GM18499 (cell line): ENCODE measurements at regions not wholly inside any gene's neighbourhood (a gene's known extent, or its start where the extent isn't known, plus 50 kb on each side); places are given as distances from the start of the nearest gene placed in this dataset.

Source experiments
- ATAC-seq: cut with Tn5 transposase; IDR thresholded peaks from one replicate; pipeline ENCODE4 v1.9.1; 2021; ENCODE audit warnings: moderate number of reproducible peaks; ENCODE audit not compliant: insufficient read depth, unreplicated experiment

DNA sequence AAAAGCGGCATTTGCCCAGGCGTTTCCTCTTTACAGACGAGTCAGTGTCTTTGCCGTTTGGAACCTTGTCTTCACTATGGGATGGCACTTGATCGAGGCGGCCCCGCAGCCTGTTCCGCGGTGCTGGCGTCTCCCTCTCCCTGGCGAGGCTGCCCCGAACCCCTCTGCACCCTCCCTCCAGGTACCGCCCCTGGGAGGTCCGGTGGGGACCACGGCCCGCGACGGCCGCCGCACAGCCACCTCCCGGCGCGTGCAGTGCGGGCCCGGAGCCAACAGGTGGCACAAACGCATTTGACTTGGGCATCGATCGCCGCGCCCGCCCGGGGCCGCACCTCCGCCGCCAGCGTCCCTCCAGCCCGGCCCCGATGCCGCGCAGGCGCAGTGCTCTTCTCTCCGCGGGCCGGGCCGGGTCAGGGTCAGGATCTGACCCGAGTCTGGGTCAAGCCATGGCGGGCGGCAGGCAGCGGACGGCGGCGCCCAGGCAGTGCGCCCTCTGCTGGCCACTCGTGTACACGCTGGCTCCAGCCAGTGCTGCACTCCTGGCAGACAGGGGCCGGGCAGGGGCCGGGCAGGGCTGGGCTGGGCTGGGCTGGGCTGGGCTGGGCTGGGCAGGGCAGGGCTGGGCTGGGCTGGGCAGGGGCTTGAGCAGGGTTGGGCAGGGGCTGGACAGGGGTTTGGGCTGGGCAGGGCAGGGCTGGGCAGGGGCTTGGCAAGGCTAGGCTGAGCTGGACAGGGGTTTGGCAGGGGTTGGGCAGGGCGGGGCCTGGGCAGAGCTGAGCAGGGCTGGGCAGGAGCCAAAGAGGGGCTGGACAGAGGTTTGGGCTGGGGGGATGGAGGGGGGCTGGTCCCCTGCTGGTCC, 155.8 kb upstream of the IRX4 start:
- ATAC-seq: peak; percentile 78

DNA sequence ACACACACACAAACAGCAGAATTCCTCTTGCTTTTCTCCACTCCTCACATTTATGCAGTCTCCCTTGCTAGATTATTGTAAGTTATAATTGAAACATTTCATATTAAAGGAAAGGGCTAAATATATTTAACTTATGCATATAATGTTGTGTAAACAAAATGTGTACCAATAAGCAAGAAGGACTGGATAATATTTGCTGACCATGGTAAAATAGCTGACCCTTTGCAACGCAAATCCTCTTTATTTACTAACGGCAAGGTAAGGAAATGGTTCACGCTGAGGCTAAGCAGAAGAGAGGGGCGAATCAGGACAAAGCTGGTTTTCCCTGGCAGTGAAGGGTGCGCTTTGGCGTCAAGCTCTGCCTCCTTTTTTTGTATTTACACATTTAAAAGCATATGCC, 154.2 kb upstream of the IRX4 start:
- ATAC-seq: no peak

DNA sequence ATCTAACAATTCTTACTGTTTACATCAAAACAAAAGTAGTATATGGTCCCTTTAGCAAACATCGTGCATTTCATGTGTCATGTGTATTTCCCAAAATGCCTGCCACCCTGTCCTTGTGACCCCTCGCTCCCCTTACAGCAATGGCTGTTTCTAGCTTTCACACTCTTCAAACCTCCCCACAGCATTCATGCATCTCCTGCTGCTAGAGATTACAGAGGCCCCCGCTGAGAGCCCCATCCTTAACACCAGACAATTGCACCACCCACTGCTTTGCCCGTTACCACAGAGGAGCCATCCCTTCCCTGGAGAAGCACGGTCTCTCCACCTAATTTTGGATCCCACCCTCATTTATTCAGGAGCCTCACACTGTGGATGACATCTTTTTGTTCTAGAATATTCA, 149.7 kb upstream of the IRX4 start:
- no peak for ATAC-seq

DNA sequence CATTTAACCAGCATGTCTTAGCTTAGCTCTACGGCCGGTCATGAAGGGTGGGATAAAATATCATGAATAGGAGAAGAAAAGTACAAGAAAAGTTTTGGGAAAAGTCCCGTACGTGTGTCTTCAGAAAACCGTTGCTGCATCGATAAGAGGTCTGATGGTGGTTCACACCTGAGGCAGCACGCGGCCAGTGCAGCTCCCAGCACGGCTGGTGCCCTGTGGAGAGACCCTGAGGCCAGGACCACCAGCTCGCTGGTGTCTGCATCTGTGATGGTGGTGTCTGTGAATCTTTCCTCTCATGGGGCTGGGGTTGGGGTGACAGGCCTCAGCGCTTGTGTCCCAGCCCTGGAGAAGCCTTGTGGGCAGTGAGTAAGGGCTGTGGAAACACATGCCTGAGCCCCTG, 148.9 kb upstream of the IRX4 start:
- no peak for ATAC-seq

GRCh38 chr5:2030131-2030530, 147.4 kb upstream of the IRX4 start:
- ATAC-seq: no peak

DNA sequence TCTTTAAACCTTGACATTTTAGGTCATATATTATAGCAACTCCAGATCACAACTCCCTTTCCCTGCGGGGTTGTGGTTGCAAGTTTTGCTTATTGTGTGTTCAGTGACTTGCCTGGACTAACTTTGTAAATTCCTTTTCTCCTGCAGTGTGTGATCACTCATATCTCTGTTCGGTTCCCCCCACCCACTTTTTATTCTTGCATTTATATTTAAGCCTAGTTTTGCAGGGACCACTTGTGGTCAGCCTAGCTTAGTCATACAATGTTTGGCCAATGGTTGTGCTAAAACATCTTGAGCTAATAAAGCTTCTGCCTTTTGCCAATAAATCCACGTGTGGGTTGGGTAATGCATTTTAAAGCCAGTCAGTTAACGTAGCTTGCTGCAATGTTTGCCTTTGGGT, 146.5 kb upstream of the IRX4 start:
- no peak for ATAC-seq

GRCh38 chr5:2027790-2028189, 145.1 kb upstream of the IRX4 start:
- ATAC-seq: no peak

DNA sequence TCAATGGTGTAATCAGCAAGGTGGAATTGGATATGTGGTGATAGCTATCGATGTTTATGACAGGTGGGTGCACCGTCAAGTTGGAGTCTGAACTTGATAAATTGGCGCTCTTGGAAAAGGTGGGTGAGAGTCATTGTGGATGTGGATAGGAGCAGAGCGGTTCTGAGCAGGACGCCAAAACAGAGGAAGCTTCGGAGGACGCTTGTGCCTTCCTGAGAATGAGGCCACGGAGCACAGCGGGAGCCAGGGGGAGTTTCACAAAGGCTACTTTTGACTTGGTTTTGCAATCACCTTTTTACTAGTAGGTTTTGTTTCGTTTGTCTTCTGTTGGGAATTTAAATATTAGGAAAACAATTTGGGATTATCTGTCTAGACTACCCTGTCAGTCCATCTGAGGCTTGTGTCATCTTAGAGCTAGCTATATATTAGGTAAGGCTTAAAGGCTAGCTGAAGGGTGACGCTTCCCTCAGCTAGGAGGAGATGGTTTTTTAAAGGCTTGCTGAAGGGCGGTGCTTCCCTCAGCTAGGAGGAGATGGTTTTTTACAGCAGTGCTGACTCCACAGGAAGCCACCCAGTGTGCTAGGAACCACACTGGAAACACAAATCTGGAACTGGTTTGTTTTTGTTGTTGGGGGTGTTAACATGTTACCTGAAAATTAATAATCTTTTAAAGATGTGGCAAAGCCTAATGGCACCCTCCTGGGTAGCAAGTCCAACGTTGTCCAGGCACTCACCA, 142.4 kb upstream of the IRX4 start:
- ATAC-seq: no peak

DNA sequence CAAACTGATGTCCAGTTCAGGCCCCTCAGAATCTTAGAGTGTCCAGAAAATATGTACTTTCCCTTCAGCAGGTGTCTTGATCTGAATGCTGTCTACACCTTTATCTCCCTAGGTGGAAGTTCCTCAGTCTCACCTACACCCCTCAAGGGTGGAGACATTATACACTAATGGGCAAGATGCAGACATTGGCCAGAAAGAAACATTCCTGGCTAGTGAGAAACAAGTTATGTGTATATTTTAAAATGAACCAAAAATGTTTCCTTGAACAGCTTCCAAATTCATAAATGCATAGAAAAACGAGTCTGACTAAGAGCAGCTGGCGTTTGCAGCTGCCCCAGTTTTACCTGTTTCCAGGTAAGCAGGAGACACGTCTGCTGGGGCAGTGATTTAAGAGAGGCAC, 140.5 kb upstream of the IRX4 start:
- no peak for ATAC-seq

DNA sequence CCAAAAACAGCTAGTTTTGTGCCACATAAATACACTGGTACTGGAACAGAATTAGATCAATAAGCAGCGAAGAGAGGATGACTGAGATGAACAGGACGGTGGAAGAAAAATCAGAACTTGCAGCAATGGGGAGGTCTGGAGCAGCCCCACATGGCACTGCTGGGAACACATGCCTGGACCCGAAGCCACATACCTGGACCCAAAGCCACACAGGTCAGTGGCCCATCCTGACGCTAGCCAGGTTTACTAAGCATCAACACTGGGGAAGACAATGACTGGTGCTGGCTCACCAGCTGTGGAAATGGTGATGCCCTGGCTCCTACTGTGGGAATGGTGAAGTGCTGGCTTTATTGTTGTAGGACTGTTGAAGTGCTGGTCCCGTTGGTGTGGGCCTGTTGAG, 139.7 kb upstream of the IRX4 start:
- ATAC-seq: no peak

GRCh38 chr5:2021484-2022176, 138.9 kb upstream of the IRX4 start:
- ATAC-seq: no peak

DNA sequence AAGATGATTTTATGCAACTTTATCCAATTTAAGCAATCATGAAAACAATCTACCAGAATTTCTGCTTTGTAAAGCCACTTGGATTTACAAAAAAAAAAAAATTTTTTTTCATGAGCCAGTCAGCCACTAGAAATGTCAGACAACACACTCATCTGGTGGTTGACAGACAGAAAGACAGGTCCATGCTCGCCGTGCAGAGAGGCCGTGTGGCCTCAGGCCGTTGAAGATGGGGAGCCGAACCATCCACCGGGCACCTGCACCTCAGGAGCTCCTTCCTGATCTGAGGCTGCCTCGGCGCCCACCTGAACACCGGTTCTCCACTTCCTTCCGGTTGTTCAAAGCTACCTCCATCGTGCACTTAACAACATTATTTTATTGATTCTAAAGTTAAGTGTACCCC, 138.0 kb upstream of the IRX4 start:
- no peak for ATAC-seq

DNA sequence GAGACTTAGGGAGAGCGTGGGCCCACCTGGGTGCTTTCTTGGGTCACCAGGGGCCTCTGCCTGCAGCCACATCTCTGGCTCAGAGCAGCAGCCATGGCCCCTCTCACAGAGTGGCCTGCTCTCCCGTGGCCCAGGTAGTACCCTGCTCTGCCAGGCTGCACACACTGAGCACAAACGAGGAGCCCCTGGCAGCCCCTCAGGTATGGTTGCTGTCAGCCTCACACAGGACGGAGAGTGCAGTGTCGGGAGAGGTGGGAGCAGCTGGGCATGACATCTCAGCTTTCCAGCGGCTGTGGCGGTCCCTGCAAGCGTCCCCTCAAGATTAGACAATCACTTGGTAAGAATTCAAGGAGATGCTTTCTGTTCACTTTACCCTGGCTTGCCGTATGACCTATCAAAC, 137.0 kb upstream of the IRX4 start:
- no peak for ATAC-seq

- no peak for ATAC-seq
These were observed 135.6 kb upstream of the IRX4 start for GRCh38 chr5:2018390-2018724.

DNA sequence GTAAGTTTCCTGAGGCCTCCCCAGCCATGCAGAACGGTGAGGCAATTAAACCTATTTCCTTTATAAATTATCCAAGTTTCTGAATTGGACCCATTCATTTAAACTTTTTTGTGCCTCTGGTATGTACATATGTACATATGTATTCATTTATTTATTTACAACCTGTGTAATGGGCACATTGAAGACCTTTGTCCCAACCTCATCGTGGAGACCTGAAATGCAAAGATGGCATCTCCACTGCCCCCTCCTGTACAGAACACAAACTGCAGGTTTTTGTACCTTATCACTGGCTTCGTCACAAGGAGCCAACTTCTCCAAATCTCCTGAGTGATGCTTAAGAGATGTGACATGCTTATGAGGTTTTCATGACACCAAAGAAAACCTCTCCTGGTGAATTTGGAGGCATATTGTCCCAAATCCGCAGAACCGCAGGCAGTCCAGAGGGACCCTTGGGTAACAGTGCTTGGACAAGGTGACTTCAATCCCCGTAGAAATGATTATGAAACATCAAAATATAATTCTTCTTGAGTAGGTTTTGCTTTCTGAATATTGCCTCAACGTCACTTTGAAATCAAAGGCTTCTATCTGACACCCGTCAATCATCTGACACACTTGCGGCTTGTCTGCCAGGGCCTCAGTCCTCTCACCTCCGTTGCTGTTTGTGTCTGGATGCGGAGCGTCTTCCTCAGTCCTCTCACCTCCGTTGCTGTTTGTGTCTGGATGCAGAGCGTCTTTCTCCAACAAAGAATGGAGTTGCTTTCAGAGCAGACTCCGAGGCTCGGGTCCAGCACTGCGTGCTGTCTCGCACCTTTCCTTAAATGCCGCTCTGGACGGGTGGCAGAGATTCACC, 135.0 kb upstream of the IRX4 start:
- no peak for ATAC-seq

- ATAC-seq: no peak
These were observed 133.2 kb upstream of the IRX4 start for GRCh38 chr5:2015961-2016360.

- no peak for ATAC-seq
These were observed 132.6 kb upstream of the IRX4 start for GRCh38 chr5:2015124-2015848.

DNA sequence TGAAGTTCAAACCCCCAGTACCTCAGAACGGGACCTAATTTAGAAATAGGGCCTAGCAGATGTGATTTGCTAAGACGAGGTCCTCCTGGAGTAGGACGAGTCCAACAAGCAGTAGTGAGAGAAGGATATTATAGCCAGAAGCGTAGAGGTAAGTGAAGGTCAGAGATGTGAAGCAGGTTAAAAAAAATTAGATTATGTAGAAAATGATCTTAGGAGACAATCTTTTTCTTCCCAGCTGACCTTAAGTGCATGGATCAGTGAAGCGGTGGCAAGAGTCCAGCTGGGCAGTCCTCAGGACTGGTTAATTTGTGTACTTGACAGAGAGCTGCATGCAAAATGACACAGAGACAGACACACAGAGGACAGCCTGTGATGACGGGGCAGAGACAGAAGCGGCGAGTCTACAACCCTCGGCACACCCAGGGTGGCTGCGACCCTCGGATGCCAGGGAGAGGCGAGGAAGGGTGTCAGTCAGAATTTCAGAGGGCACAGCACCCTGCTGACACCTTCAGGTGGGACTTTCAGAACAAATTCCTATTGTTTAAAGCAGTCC, 131.4 kb upstream of the IRX4 start:
- no peak for ATAC-seq

GRCh38 chr5:2013301-2014057, 130.8 kb upstream of the IRX4 start:
- no peak for ATAC-seq
